MM.1S (cell line): ENCODE measurements at regions not wholly inside any gene's neighbourhood (a gene's known extent, or its start where the extent isn't known, plus 50 kb on each side); places are given as distances from the start of the nearest gene placed in this dataset.

ENCODE experiments used
- DNase-seq: peaks from one replicate; pipeline ENCODE4 v3.0.0-alpha.2; 2015
- H2AFZ ChIP-seq: fragments of 300-600 bp; sonication (generic); 2 replicates; pipeline ENCODE4 v1.6.0; 2016; ENCODE audit warnings: antibody characterized with exemption, low read length
- H3F3A ChIP-seq: fragments of 300-600 bp; sonication (generic); 2 replicates; pipeline ENCODE4 v1.6.1; 2016; ENCODE audit warnings: mild to moderate bottlenecking, antibody characterized with exemption, low read length, moderate library complexity, mixed read lengths; ENCODE audit not compliant: insufficient read depth
- H3K27ac ChIP-seq: fragments of 300-600 bp; sonication (generic); 2 replicates; pipeline ENCODE4 v1.5.1; 2016; ENCODE audit warnings: mild to moderate bottlenecking, low read length
- H3K27me3 ChIP-seq: fragments of 300-600 bp; sonication (generic); replicated peaks from 2 replicates; pipeline ENCODE4 v1.6.0; 2016; ENCODE audit warnings: low read length; ENCODE audit not compliant: insufficient read depth
- H3K36me3 ChIP-seq: fragments of 300-600 bp; sonication (generic); replicated peaks from 2 replicates; pipeline ENCODE4 v1.6.1; 2016; ENCODE audit warnings: mild to moderate bottlenecking, low read length, mixed read lengths; ENCODE audit not compliant: insufficient read depth
- H3K4me1 ChIP-seq: fragments of 300-600 bp; sonication (generic); 2 replicates; pipeline ENCODE4 v1.6.1; 2016; ENCODE audit warnings: low read length, mixed read lengths
- H3K4me2 ChIP-seq: fragments of 300-600 bp; sonication (generic); 2 replicates; pipeline ENCODE4 v1.6.0; 2016; ENCODE audit warnings: low read depth, low read length
- H3K4me3 ChIP-seq: fragments of 300-600 bp; sonication (generic); 2 replicates; pipeline ENCODE4 v1.5.1; 2016; ENCODE audit warnings: low read length, mixed read lengths
- H3K79me2 ChIP-seq: fragments of 300-600 bp; sonication (generic); 2 replicates; pipeline ENCODE4 v1.6.1; 2016; ENCODE audit warnings: mixed run types, low read length, mixed read lengths
- H3K9ac ChIP-seq: fragments of 300-600 bp; sonication (generic); 2 replicates; pipeline ENCODE4 v1.6.1; 2016; ENCODE audit warnings: low read length, mixed read lengths
- H3K9me2 ChIP-seq: fragments of 300-600 bp; sonication (generic); replicated peaks from 2 replicates; pipeline ENCODE4 v1.6.1; 2016; ENCODE audit warnings: mild to moderate bottlenecking, low read length, mixed read lengths; ENCODE audit not compliant: insufficient read depth
- H3K9me3 ChIP-seq: fragments of 300-600 bp; sonication (generic); replicated peaks from 2 replicates; pipeline ENCODE4 v1.6.1; 2016; ENCODE audit warnings: mild to moderate bottlenecking, low read length, mixed read lengths; ENCODE audit not compliant: insufficient read depth
- H4K20me1 ChIP-seq: fragments of 300-600 bp; sonication (generic); 2 replicates; pipeline ENCODE4 v1.6.1; 2016; ENCODE audit warnings: mild to moderate bottlenecking, low read length, moderate library complexity, mixed read lengths; ENCODE audit not compliant: insufficient read depth
- EZH2 ChIP-seq: fragments of 300-600 bp; sonication (generic); optimal IDR thresholded peaks from 2 replicates; pipeline ENCODE3; 2017; ENCODE audit warnings: low read depth, mild to moderate bottlenecking, antibody characterized with exemption, low read length, mixed read lengths
- EZH2phosphoT487 ChIP-seq: fragments of 300-600 bp; sonication (generic); IDR thresholded peaks from 2 replicates; pipeline ENCODE4 v1.6.1; 2018; ENCODE audit warnings: antibody characterized with exemption, low read length
- TF ChIP-seq, protein P1 (sequence below): fragments of 300-600 bp; sonication (generic); IDR thresholded peaks from 2 replicates; pipeline ENCODE4 v1.5.1; 2016; ENCODE audit warnings: antibody characterized with exemption, low read length, mixed read lengths

DNA sequence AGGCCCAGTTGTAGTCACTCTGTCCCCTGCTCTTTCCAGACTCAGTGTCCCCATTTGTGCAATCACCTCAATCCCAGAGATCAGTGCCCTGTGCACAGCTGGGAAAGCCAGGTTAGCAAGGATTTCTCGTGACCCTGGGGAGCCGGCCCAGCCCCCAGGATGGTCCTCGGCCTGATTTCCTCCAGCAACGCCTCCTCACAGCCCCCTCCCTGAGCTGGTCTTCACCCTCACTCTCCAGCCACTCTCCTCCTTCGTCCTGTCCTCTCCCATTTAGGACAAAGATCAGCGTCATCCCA, 194.8 kb upstream of the C14orf180 start:
- H3K4me1 ChIP-seq, result no peaks in the 10 kb centered on the region
- no peak overlapping the region for H3K4me2 ChIP-seq
- H3K36me3 ChIP-seq, result no peaks in the 10 kb centered on the region
- no peaks in the 10 kb centered on the region for H3K79me2 ChIP-seq
- TF ChIP-seq, protein P1, sequence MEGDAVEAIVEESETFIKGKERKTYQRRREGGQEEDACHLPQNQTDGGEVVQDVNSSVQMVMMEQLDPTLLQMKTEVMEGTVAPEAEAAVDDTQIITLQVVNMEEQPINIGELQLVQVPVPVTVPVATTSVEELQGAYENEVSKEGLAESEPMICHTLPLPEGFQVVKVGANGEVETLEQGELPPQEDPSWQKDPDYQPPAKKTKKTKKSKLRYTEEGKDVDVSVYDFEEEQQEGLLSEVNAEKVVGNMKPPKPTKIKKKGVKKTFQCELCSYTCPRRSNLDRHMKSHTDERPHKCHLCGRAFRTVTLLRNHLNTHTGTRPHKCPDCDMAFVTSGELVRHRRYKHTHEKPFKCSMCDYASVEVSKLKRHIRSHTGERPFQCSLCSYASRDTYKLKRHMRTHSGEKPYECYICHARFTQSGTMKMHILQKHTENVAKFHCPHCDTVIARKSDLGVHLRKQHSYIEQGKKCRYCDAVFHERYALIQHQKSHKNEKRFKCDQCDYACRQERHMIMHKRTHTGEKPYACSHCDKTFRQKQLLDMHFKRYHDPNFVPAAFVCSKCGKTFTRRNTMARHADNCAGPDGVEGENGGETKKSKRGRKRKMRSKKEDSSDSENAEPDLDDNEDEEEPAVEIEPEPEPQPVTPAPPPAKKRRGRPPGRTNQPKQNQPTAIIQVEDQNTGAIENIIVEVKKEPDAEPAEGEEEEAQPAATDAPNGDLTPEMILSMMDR, result no peak
- TF ChIP-seq EZH2, result no peak
- TF ChIP-seq EZH2phosphoT487, result no peak
- no peaks in the 10 kb centered on the region for H3F3A ChIP-seq
- H4K20me1 ChIP-seq, result no peaks in the 10 kb centered on the region
- no peak for DNase-seq
- no peak overlapping the region for H2AFZ ChIP-seq
- H3K4me3 ChIP-seq, result no peak overlapping the region
- H3K9me3 ChIP-seq, result no peaks in the 10 kb centered on the region
- H3K9ac ChIP-seq, result no peak overlapping the region
- no peaks in the 10 kb centered on the region for H3K9me2 ChIP-seq
- no peak overlapping the region for H3K27ac ChIP-seq
- H3K27me3 ChIP-seq, result peaks cover 26% of the 10 kb centered on the region

DNA sequence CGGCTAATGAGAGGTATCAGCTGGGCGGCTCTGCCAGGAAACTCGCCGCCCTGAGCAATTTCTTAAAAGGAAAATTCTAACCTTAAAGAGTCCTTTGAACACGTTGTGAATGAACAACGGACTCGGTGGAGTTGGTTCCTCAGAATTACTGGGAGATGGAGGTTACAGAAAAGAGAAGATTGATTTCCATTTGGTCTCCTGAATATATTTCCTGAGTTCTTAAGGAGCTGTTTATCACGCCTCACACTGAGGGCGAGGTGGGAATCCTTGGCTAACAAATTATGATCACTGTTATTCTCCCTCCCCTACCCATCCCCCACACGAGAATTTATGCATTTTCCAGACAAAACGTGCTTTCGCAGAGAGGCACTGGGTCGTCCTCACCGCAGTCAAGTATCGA, 194.5 kb upstream of the C14orf180 start:
- DNase-seq, result no peak
- H3K27ac ChIP-seq, result no peak overlapping the region
- no peaks in the 10 kb centered on the region for H3K9me2 ChIP-seq
- no peaks in the 10 kb centered on the region for H4K20me1 ChIP-seq
- H3K36me3 ChIP-seq, result no peaks in the 10 kb centered on the region
- H2AFZ ChIP-seq, result no peak overlapping the region
- H3K4me3 ChIP-seq, result no peak overlapping the region
- TF ChIP-seq, protein P1, result no peak
- TF ChIP-seq EZH2, result no peak
- TF ChIP-seq EZH2phosphoT487, result no peak
- H3K9me3 ChIP-seq, result no peaks in the 10 kb centered on the region
- no peaks in the 10 kb centered on the region for H3K4me1 ChIP-seq
- H3K79me2 ChIP-seq, result no peaks in the 10 kb centered on the region
- no peak overlapping the region for H3K9ac ChIP-seq
- no peak overlapping the region for H3K4me2 ChIP-seq
- no peaks in the 10 kb centered on the region for H3F3A ChIP-seq
- peaks cover 28% of the 10 kb centered on the region for H3K27me3 ChIP-seq

DNA sequence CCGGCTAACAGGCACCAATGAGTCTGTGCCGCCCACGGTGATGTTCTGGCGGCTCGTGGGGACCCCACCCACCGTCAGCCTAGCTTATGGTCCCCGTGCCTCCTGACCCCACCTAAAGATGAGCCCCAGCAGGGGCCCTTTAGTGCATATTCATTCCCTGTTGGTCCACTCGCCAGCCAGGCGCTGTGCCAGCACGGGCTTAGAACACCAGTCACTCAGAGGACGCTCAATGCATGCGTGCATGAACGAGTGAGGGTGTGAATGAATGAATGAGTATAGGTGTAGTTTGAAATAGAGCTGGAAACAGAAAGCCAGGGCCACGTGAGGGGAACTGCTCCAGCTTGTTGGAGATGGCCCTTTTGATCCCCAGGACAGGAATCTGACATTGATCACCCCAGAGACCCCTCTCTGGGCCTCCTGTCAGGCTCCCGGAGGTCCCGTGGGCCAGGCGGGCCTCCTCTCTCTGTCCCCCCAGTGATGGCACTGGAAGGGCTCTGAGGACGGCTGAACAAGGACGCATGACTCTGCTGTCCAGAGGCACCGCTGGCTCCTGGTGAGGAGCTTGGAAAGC, 193.9 kb upstream of the C14orf180 start:
- Histone ChIP-seq H3K79me2 (no peaks in the 10 kb centered on the region), H3K4me1 (no peaks in the 10 kb centered on the region), H3K4me2 (no peak overlapping the region), H3K9me3 (no peaks in the 10 kb centered on the region), H3K9me2 (no peaks in the 10 kb centered on the region), H4K20me1 (no peaks in the 10 kb centered on the region), H3K27me3 (peaks cover 31% of the 10 kb centered on the region), H3K27ac (no peak overlapping the region), H3F3A (no peaks in the 10 kb centered on the region), H2AFZ (no peak overlapping the region), H3K4me3 (no peak overlapping the region), H3K9ac (no peak overlapping the region), H3K36me3 (no peaks in the 10 kb centered on the region)
- no peak for DNase-seq
- TF ChIP-seq EZH2phosphoT487 (no peak), EZH2 (no peak)
- TF ChIP-seq, protein P1, result no peak
